ENCODE measurements at regions not wholly inside any gene's neighbourhood (a gene's known extent, or its start where the extent isn't known, plus 50 kb on each side); places are given as distances from the start of the nearest gene placed in this dataset.

DNA sequence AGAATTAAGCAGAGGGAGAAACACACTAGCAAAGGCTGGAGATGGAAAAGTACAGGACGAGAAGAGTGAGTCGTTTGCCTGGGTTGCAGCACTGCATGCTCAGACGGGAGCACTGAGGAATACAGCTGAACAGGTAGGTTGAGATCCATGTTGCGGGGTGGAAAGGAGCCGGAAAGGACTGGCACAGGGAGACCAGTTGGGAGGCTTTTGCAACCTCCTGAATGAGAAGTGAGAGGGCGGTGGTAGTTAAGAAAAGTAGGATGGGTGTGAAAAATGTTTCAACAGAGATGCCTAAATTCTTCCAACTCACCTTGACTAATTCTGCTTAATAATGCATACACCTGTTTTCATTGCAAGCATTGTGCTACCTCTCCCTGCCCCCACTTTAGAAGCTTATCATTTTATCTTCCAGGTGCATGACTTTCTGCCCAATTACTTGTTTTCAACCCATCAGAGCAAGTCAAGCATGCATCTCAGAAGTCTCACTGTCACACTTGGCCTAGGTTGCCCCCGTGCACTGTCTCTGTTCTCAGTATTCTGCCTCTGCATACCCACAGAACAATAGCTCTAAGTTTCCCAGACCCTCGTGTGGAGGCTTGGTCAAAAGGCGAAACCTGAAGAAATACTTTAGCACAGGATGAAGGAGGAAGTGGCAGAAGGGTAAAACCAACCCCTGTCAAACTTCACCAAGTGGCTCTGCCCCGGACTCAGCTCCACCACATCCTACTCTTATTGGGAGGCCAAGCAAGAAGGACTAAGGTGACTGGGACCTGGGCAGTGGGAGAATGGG, 199.3 kb upstream of the BCL6 start:
- intact Hi-C loops (cut with micrococcal nuclease; ENCODE audit: unreplicated experiment), result no loop called here
- peaks cover 3% of the 10 kb centered on the region; the same call in 1 of the 2 replicates for H3K27me3 ChIP-seq (ENCODE audit: control insufficient read depth, insufficient read depth, low read length)
- no peak overlapping the region for H3K27ac ChIP-seq (ENCODE audit: low read length)
- CTCF ChIA-PET, result interaction anchor here (0.6 kb wide), 1 partner anchor 8 kb away, joined by 8 read pairs; no protein-coding TSS in a partner anchor
- BruUV-seq (replicated peaks), result no TSS peak
- in situ Hi-C loops (cut with HindIII; ENCODE audit: low pct_unique_long_range_greater_than_20kb, low sequenced_read_pairs), result no loop called here
- H3K4me3 ChIP-seq (ENCODE audit: low read depth in 2 of 2, low read length in 2 of 2), result no peak overlapping the region
- H3K9me3 ChIP-seq (ENCODE audit: control insufficient read depth, insufficient read depth, low read depth, low read length), result no peaks in the 10 kb centered on the region
- H3K4me1 ChIP-seq (ENCODE audit: control insufficient read depth, insufficient read depth, low read length), result no peaks in the 10 kb centered on the region
- H3K36me3 ChIP-seq (ENCODE audit: control insufficient read depth, insufficient read depth, low read length), result no peaks in the 10 kb centered on the region
- ATAC-seq (no peak), DNase-seq (ENCODE audit: low read depth, low spot score) (no peak)
- TF ChIP-seq, protein P1, sequence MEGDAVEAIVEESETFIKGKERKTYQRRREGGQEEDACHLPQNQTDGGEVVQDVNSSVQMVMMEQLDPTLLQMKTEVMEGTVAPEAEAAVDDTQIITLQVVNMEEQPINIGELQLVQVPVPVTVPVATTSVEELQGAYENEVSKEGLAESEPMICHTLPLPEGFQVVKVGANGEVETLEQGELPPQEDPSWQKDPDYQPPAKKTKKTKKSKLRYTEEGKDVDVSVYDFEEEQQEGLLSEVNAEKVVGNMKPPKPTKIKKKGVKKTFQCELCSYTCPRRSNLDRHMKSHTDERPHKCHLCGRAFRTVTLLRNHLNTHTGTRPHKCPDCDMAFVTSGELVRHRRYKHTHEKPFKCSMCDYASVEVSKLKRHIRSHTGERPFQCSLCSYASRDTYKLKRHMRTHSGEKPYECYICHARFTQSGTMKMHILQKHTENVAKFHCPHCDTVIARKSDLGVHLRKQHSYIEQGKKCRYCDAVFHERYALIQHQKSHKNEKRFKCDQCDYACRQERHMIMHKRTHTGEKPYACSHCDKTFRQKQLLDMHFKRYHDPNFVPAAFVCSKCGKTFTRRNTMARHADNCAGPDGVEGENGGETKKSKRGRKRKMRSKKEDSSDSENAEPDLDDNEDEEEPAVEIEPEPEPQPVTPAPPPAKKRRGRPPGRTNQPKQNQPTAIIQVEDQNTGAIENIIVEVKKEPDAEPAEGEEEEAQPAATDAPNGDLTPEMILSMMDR (IDR thresholded peaks at IDR 0.05), result no peak
- TF ChIP-seq, protein P2, sequence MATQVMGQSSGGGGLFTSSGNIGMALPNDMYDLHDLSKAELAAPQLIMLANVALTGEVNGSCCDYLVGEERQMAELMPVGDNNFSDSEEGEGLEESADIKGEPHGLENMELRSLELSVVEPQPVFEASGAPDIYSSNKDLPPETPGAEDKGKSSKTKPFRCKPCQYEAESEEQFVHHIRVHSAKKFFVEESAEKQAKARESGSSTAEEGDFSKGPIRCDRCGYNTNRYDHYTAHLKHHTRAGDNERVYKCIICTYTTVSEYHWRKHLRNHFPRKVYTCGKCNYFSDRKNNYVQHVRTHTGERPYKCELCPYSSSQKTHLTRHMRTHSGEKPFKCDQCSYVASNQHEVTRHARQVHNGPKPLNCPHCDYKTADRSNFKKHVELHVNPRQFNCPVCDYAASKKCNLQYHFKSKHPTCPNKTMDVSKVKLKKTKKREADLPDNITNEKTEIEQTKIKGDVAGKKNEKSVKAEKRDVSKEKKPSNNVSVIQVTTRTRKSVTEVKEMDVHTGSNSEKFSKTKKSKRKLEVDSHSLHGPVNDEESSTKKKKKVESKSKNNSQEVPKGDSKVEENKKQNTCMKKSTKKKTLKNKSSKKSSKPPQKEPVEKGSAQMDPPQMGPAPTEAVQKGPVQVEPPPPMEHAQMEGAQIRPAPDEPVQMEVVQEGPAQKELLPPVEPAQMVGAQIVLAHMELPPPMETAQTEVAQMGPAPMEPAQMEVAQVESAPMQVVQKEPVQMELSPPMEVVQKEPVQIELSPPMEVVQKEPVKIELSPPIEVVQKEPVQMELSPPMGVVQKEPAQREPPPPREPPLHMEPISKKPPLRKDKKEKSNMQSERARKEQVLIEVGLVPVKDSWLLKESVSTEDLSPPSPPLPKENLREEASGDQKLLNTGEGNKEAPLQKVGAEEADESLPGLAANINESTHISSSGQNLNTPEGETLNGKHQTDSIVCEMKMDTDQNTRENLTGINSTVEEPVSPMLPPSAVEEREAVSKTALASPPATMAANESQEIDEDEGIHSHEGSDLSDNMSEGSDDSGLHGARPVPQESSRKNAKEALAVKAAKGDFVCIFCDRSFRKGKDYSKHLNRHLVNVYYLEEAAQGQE (IDR thresholded peaks at IDR 0.05; ENCODE audit: insufficient read depth in 1 of 2, low read depth in 2 of 2, low read length in 1 of 2), result no peak
- POLR2A ChIA-PET, result no interaction called here

DNA sequence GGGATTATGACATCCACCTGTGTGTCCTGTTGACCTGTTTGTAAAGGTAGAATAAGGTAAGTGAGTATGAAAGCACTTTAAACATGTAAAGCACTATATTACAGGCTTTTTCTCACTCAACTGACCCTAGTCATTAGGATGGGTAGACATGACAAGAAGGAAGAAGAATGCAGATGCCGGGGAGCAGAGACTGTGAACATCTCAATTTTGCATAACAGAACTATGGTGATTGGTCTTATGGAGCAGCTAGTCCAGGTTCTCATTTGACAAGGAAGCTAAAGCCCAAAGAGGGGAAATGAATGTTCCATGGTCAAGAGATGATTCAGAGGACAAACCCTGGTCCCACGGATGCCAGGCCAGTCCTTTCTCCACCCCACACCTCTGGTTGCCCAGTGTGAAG, 200.1 kb upstream of the BCL6 start:
- POLR2A ChIA-PET, result no interaction called here
- no peaks in the 10 kb centered on the region for H3K36me3 ChIP-seq (ENCODE audit: control insufficient read depth, insufficient read depth, low read length)
- no peak overlapping the region for H3K27ac ChIP-seq (ENCODE audit: low read length)
- intact Hi-C loops (cut with micrococcal nuclease; ENCODE audit: unreplicated experiment) (no loop called here), in situ Hi-C loops (cut with HindIII; ENCODE audit: low pct_unique_long_range_greater_than_20kb, low sequenced_read_pairs) (no loop called here)
- no peak for ATAC-seq
- peaks cover 3% of the 10 kb centered on the region; the same call in 1 of the 2 replicates for H3K27me3 ChIP-seq (ENCODE audit: control insufficient read depth, insufficient read depth, low read length)
- H3K4me1 ChIP-seq (ENCODE audit: control insufficient read depth, insufficient read depth, low read length), result no peaks in the 10 kb centered on the region
- DNase-seq (ENCODE audit: low read depth, low spot score), result no peak
- H3K9me3 ChIP-seq (ENCODE audit: control insufficient read depth, insufficient read depth, low read depth, low read length), result no peaks in the 10 kb centered on the region
- no peak overlapping the region for H3K4me3 ChIP-seq (ENCODE audit: low read depth in 2 of 2, low read length in 2 of 2)
- TF ChIP-seq, protein P2 (IDR thresholded peaks at IDR 0.05; ENCODE audit: insufficient read depth in 1 of 2, low read depth in 2 of 2, low read length in 1 of 2), result no peak
- TF ChIP-seq SIN3A (IDR thresholded peaks at IDR 0.05; ENCODE audit: borderline replicate concordance, insufficient read depth, low read depth, low read length) (no peak), TCF7L2 (IDR thresholded peaks at IDR 0.05; ENCODE audit: low read depth, low read length) (no peak), POLR2AphosphoS5 (IDR thresholded peaks at IDR 0.05; ENCODE audit: low read depth, low read length) (no peak)
- TF ChIP-seq, protein P1 (IDR thresholded peaks at IDR 0.05), result no peak
- no TSS peak for BruUV-seq (replicated peaks)
- CTCF ChIA-PET, result no interaction called here

All from Panc1 (cell line).